ENCODE measurements at regions not wholly inside any gene's neighbourhood (a gene's known extent, or its start where the extent isn't known, plus 50 kb on each side); places are given as distances from the start of the nearest gene placed in this dataset.

GRCh38 chr5:64015824-64016223 is 53.6 kb upstream of the HTR1A start:
- DNase-seq, result no peak
- H3K27ac Mint-ChIP-seq, result no peak overlapping the region

More at GRCh38 chr5:64015824-64016223, 53.6 kb upstream of the HTR1A start:
- no peaks in the 10 kb centered on the region for H3K4me1 ChIP-seq (ENCODE audit: control insufficient read depth in 1 of 2, insufficient read depth in 2 of 2, low read length in 2 of 2)
- no CpG with 5 or more reads among the region's 1 CpG for WGBS (ENCODE audit: insufficient coverage)
- H3K36me3 ChIP-seq (replicated peaks in 1 of 2; ENCODE audit: control insufficient read depth in 1 of 2, insufficient read depth in 2 of 2, low read length in 2 of 2), result no peaks in the 10 kb centered on the region
- intact Hi-C loops (cut with micrococcal nuclease), result no loop called here
- no peaks in the 10 kb centered on the region for H3K27me3 ChIP-seq (ENCODE audit: control insufficient read depth in 2 of 2, insufficient read depth in 2 of 2, low read length in 2 of 2)
- H3K4me1 Mint-ChIP-seq, result no peaks in the 10 kb centered on the region
- no peak overlapping the region for H3K4me3 Mint-ChIP-seq
- H3K9me3 ChIP-seq (replicated peaks in 1 of 2; ENCODE audit: control insufficient read depth in 1 of 2, insufficient read depth in 1 of 2, low read length in 2 of 2), result peaks cover 0 to under 1% of the 10 kb centered on the region in 2 donors
- H3K4me3 ChIP-seq (replicated peaks in 1 of 3; ENCODE audit: low read depth in 2 of 3, low read length in 3 of 3), result no peak overlapping the region
- no peak overlapping the region for H3K27ac ChIP-seq (ENCODE audit: low read depth in 1 of 2, low read length in 2 of 2)
- H3K9ac ChIP-seq (ENCODE audit: insufficient read depth, low read length, poor library complexity, severe bottlenecking), result no peak overlapping the region
- no peak overlapping the region for H3K4me2 ChIP-seq (replicated peaks; ENCODE audit: extremely low read depth, low read length, poor library complexity, severe bottlenecking)
- H3K79me2 ChIP-seq (ENCODE audit: insufficient read depth, low read length), result no peaks in the 10 kb centered on the region
- no peaks in the 10 kb centered on the region for H3K36me3 Mint-ChIP-seq
- H3K9me3 Mint-ChIP-seq, result peaks cover 1 to 9% (median 2%) of the 10 kb centered on the region in 7 donors
- H3K27me3 Mint-ChIP-seq (ENCODE audit: low read depth in 3 of 3), result no peaks in the 10 kb centered on the region
- no peaks in the 10 kb centered on the region for H4K20me1 ChIP-seq (ENCODE audit: insufficient read depth, low read length)
- TF ChIP-seq CTCF (IDR thresholded peaks at IDR 0.05), result no peak
- H2AFZ ChIP-seq (ENCODE audit: insufficient read depth, low read depth, low read length, poor library complexity, severe bottlenecking), result no peak overlapping the region

All from CD14-positive monocyte (primary cell).